GM23338 (cell line): ENCODE measurements at regions not wholly inside any gene's neighbourhood (a gene's known extent, or its start where the extent isn't known, plus 50 kb on each side); places are given as distances from the start of the nearest gene placed in this dataset.

Experiments used
- ATAC-seq: fragments of 200-7000 bp; cut with Tn5 transposase; 3 replicates; pipeline ENCODE4 v1.9.1; 2020
- DNase-seq: peaks from one replicate; pipeline ENCODE4 v3.0.0-alpha.2; 2015; ENCODE audit warnings: low spot score
- H2AFZ ChIP-seq: fragments of 200-600 bp; sonication (generic); 2 replicates; pipeline ENCODE4 v1.8.0; 2016; ENCODE audit warnings: antibody characterized with exemption, mild to moderate bottlenecking, moderate library complexity
- H3F3A ChIP-seq: fragments of 200-600 bp; sonication (generic); replicated peaks from 2 replicates; pipeline ENCODE4 v1.8.0; 2017; ENCODE audit warnings: antibody characterized with exemption, mixed run types, low read depth
- H3K27ac ChIP-seq: fragments of 200-600 bp; sonication (generic); 2 replicates; pipeline ENCODE4 v1.6.1; 2016; ENCODE audit warnings: low read depth
- H3K27me3 ChIP-seq: fragments of 200-600 bp; sonication (generic); 2 replicates; pipeline ENCODE4 v1.8.0; 2016; ENCODE audit warnings: mild to moderate bottlenecking, mixed run types, moderate library complexity; ENCODE audit not compliant: insufficient read depth
- H3K36me3 ChIP-seq: fragments of 200-600 bp; sonication (generic); 2 replicates; pipeline ENCODE4 v1.8.0; 2016; ENCODE audit warnings: mild to moderate bottlenecking; ENCODE audit not compliant: insufficient read depth
- H3K4me1 ChIP-seq: fragments of 200-600 bp; sonication (generic); 2 replicates; pipeline ENCODE4 v1.8.0; 2016; ENCODE audit warnings: mild to moderate bottlenecking, moderate library complexity; ENCODE audit not compliant: insufficient read depth
- H3K4me2 ChIP-seq: fragments of 200-600 bp; sonication (generic); 2 replicates; pipeline ENCODE4 v1.7.1; 2017; ENCODE audit warnings: mixed run types
- H3K4me3 ChIP-seq: fragments of 200-600 bp; sonication (generic); 2 replicates; pipeline ENCODE4 v1.6.1; 2016; ENCODE audit warnings: mixed run types
- H3K79me2 ChIP-seq: fragments of 200-600 bp; sonication (generic); replicated peaks from 2 replicates; pipeline ENCODE4 v1.8.0; 2017; ENCODE audit warnings: mild to moderate bottlenecking; ENCODE audit not compliant: insufficient read depth
- H3K9me2 ChIP-seq: fragments of 200-600 bp; sonication (generic); 2 replicates; pipeline ENCODE4 v1.8.0; 2017; ENCODE audit not compliant: insufficient read depth
- H4K20me1 ChIP-seq: fragments of 200-600 bp; sonication (generic); replicated peaks from 2 replicates; pipeline ENCODE4 v1.8.0; 2017; ENCODE audit warnings: mild to moderate bottlenecking; ENCODE audit not compliant: insufficient read depth
- H3K27ac Mint-ChIP-seq: 2 replicates; pipeline ENCODE4 v1.8.0; 2020; ENCODE audit warnings: inconsistent platforms, mild to moderate bottlenecking, moderate library complexity, mixed read lengths
- H3K27me3 Mint-ChIP-seq: 3 replicates; pipeline ENCODE4 v1.8.0; 2022; ENCODE audit warnings: low read depth, mild to moderate bottlenecking, moderate library complexity, mixed read lengths, inconsistent platforms; ENCODE audit not compliant: insufficient read depth, poor library complexity
- H3K36me3 Mint-ChIP-seq: 3 replicates; pipeline ENCODE4 v1.8.0; 2021; ENCODE audit warnings: low read depth, mild to moderate bottlenecking, inconsistent platforms, moderate library complexity, mixed read lengths
- H3K4me1 Mint-ChIP-seq: 3 replicates; pipeline ENCODE4 v1.8.0; 2020; ENCODE audit warnings: mild to moderate bottlenecking, inconsistent platforms, mixed read lengths
- H3K4me3 Mint-ChIP-seq: 3 replicates; pipeline ENCODE4 v1.8.0; 2021; ENCODE audit warnings: moderate library complexity, mild to moderate bottlenecking, inconsistent platforms, mixed read lengths
- H3K9me3 Mint-ChIP-seq: 3 replicates; pipeline ENCODE4 v1.8.0; 2020; ENCODE audit warnings: moderate library complexity, mild to moderate bottlenecking, inconsistent platforms, mixed read lengths
- CREB1 ChIP-seq: fragments of 250-450 bp; sonication (Bioruptor Pico); IDR thresholded peaks from 2 replicates; pipeline ENCODE4 v1.5.0; 2020; ENCODE audit warnings: low read depth, mild to moderate bottlenecking, moderate library complexity
- EZH2 ChIP-seq: fragments of 200-600 bp; sonication (generic); IDR thresholded peaks from one replicate; pipeline ENCODE4 v1.8.0; 2017; ENCODE audit warnings: antibody characterized with exemption, mild to moderate bottlenecking, low read depth; ENCODE audit not compliant: unreplicated experiment
- EZH2phosphoT487 ChIP-seq: fragments of 200-600 bp; sonication (generic); IDR thresholded peaks from one replicate; pipeline ENCODE4 v1.8.1; 2018; ENCODE audit warnings: antibody characterized with exemption; ENCODE audit not compliant: unreplicated experiment
- JUNB ChIP-seq: IDR thresholded peaks from one replicate; pipeline ENCODE4 v1.6.1; 2016; ENCODE audit warnings: antibody characterized with exemption; ENCODE audit not compliant: unreplicated experiment
- NANOG ChIP-seq: IDR thresholded peaks from 2 replicates; pipeline ENCODE4 v1.6.1; 2016; ENCODE audit warnings: antibody characterized with exemption, borderline replicate concordance
- POLR2AphosphoS5 ChIP-seq: IDR thresholded peaks from 2 replicates; pipeline ENCODE4 v1.6.1; 2016; ENCODE audit warnings: antibody characterized with exemption, low read depth
- STAT1 ChIP-seq: IDR thresholded peaks from one replicate; pipeline ENCODE4 v1.6.1; 2016; ENCODE audit warnings: antibody characterized with exemption; ENCODE audit not compliant: unreplicated experiment
- ZNF114 ChIP-seq: fragments of 250-450 bp; sonication (Bioruptor Pico); IDR thresholded peaks from 2 replicates; pipeline ENCODE4 v1.5.0; 2020; ENCODE audit warnings: mild to moderate bottlenecking, moderate library complexity
- ZNF331 ChIP-seq: fragments of 250-450 bp; sonication (Bioruptor Pico); IDR thresholded peaks from 2 replicates; pipeline ENCODE4 v1.5.0; 2020; ENCODE audit warnings: low read depth, mild to moderate bottlenecking, moderate library complexity
- TF ChIP-seq, protein P1 (sequence below): IDR thresholded peaks from one replicate; pipeline ENCODE4 v1.6.1; 2018; ENCODE audit warnings: antibody characterized with exemption; ENCODE audit not compliant: unreplicated experiment
- TF ChIP-seq, protein P2 (sequence below): IDR thresholded peaks from 2 replicates; pipeline ENCODE4 v1.6.1; 2016; ENCODE audit warnings: antibody characterized with exemption
- TF ChIP-seq, protein P3 (sequence below), 2 experiments: fragments of 200-600 bp in 1 of 2; sonication (generic) in 1 of 2; conservative IDR thresholded peaks; 2 replicates each; pipeline versions ENCODE4 v1.5.1 to v1.6.1; 2016 to 2017; ENCODE audit warnings: antibody characterized with exemption in 2 of 2, low read depth in 2 of 2, mild to moderate bottlenecking in 2 of 2, moderate library complexity in 1 of 2

DNA sequence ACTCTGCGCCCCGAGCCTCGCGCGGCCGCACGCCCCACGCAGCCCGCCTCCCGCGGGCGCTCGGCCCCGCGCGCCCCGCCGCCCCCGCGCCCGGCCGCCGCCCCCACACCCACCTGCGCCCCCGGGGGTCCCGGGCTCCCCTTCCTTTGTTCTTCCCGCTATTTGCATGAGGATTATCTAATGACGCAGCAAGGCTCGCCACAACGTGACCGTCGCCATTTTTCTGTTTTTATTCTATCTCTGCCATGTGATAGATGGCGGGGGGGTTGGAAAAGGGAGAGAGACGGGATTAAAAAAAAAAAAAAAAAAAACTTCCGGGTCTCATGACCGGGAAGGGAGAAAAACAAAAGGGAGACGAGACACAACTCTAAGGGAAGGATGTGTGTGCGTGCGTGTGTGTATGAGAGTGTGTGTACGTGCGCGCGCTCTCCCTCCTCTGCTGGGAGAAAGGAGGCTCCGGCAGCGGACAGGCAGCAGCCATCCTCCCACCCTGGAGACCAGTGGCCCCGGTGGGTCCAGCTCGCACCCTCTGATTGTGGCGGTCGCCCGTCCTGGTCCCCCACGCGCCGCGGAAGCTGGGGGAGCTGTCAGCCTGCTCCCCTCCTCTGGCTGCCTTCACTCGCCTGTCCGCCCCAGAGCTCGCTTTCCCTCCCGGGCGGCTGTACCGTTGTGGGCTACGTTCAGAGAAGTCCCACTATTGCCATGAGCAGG lies 80.4 kb upstream of the AK4 start:
- Histone ChIP-seq H2AFZ (0 out of 2 replicates have a peak overlapping the region, but pooled peaks have one; percentile 52), H3K36me3 (no peaks in the 10 kb centered on the region), H3K27ac (peak overlapping the region; percentile 72; the same call in 1 of the 2 replicates), H3K9me2 (no peaks in the 10 kb centered on the region), H3K4me3 (peak overlapping the region; percentile 84), H3K79me2 (peaks cover 33% of the 10 kb centered on the region), H3K27me3 (no peaks in the 10 kb centered on the region), H3K4me1 (peaks cover 27% of the 10 kb centered on the region), H4K20me1 (peaks cover 13% of the 10 kb centered on the region; the same call in 1 of the 2 replicates), H3F3A (peaks cover 4% of the 10 kb centered on the region; the same call in 1 of the 2 replicates), H3K4me2 (peak overlapping the region; percentile 81)
- peak; percentile 63; the same call in 1 of the 2 replicates for TF ChIP-seq CREB1 (CRISPR knock-in tag)
- TF ChIP-seq ZNF331 (CRISPR knock-in tag) = no peak
- Mint-ChIP-seq H3K36me3 (peaks cover 7% of the 10 kb centered on the region), H3K27ac (peak overlapping the region; percentile 95), H3K4me3 (peak overlapping the region; percentile 90), H3K4me1 (peaks cover 48% of the 10 kb centered on the region), H3K27me3 (peaks cover 5% of the 10 kb centered on the region), H3K9me3 (no peaks in the 10 kb centered on the region)
- DNase-seq (peak; percentile 97), ATAC-seq (peak; percentile 22)

DNA sequence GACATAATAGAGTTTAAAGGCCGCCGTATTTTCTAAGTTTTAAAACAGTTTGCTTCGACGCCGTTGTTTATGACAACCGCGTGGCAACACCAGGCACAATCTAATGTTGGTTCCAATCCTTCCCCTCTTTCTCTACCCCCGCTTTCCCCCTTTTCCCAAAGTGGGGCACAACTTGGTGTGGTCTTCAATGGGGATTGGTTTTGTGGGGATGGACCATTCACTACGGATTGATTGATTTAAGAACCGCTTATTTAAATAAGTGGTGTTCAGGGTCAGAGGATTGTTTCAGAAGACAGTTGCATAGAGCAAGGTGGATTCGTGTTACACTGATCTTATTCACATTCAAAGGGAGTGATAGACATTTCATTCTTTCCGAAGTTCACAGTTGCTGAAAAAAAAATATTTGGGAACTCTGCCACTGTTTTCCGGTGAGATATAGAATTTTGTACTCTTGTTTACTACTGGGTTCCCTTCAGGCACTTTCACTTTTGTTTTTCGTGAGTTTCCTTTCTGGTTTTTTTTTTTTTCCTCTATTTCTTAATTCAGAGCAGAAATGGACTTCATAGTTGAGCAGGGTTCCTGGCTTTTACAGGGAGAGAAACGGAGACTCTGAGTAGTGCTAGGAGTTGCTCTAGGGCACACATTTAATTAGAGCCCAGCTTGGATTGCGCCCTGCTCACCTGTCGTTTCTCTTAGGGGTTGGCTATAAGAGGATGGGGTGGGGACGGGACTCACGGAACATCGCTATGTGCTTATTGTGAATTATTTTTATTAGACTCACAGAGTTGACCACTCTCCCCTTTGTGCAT lies 79.6 kb upstream of the AK4 start:
- DNase-seq (peak; percentile 33), ATAC-seq (peak; percentile 6; the same call in 2 of the 3 replicates)
- Histone ChIP-seq H3K27me3 (no peaks in the 10 kb centered on the region), H3F3A (peaks cover 4% of the 10 kb centered on the region; the same call in 1 of the 2 replicates), H3K27ac (peak overlapping the region; percentile 72; the same call in 1 of the 2 replicates), H3K4me2 (peak overlapping the region; percentile 81), H4K20me1 (0 out of 2 replicates have a peak, but pooled peaks cover 11% of the 10 kb centered on the region), H3K9me2 (no peaks in the 10 kb centered on the region), H3K36me3 (no peaks in the 10 kb centered on the region), H3K79me2 (peaks cover 25% of the 10 kb centered on the region), H3K4me1 (peaks cover 27% of the 10 kb centered on the region), H3K4me3 (peak overlapping the region; percentile 70), H2AFZ (peak overlapping the region; percentile 52)
- Mint-ChIP-seq H3K27ac (peak overlapping the region; percentile 95), H3K27me3 (peaks cover 5% of the 10 kb centered on the region), H3K9me3 (no peaks in the 10 kb centered on the region), H3K36me3 (peaks cover 7% of the 10 kb centered on the region; the same call in 2 of the 3 replicates), H3K4me3 (peak overlapping the region; percentile 90), H3K4me1 (peaks cover 45% of the 10 kb centered on the region)
- TF ChIP-seq ZNF331 (CRISPR knock-in tag) (no peak), ZNF114 (no peak), STAT1 (no peak), EZH2 (no peak), EZH2phosphoT487 (no peak), NANOG (no peak), CREB1 (CRISPR knock-in tag) (no peak), JUNB (no peak), POLR2AphosphoS5 (no peak)
- TF ChIP-seq, protein P1, sequence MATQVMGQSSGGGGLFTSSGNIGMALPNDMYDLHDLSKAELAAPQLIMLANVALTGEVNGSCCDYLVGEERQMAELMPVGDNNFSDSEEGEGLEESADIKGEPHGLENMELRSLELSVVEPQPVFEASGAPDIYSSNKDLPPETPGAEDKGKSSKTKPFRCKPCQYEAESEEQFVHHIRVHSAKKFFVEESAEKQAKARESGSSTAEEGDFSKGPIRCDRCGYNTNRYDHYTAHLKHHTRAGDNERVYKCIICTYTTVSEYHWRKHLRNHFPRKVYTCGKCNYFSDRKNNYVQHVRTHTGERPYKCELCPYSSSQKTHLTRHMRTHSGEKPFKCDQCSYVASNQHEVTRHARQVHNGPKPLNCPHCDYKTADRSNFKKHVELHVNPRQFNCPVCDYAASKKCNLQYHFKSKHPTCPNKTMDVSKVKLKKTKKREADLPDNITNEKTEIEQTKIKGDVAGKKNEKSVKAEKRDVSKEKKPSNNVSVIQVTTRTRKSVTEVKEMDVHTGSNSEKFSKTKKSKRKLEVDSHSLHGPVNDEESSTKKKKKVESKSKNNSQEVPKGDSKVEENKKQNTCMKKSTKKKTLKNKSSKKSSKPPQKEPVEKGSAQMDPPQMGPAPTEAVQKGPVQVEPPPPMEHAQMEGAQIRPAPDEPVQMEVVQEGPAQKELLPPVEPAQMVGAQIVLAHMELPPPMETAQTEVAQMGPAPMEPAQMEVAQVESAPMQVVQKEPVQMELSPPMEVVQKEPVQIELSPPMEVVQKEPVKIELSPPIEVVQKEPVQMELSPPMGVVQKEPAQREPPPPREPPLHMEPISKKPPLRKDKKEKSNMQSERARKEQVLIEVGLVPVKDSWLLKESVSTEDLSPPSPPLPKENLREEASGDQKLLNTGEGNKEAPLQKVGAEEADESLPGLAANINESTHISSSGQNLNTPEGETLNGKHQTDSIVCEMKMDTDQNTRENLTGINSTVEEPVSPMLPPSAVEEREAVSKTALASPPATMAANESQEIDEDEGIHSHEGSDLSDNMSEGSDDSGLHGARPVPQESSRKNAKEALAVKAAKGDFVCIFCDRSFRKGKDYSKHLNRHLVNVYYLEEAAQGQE = no peak
- TF ChIP-seq, protein P2, sequence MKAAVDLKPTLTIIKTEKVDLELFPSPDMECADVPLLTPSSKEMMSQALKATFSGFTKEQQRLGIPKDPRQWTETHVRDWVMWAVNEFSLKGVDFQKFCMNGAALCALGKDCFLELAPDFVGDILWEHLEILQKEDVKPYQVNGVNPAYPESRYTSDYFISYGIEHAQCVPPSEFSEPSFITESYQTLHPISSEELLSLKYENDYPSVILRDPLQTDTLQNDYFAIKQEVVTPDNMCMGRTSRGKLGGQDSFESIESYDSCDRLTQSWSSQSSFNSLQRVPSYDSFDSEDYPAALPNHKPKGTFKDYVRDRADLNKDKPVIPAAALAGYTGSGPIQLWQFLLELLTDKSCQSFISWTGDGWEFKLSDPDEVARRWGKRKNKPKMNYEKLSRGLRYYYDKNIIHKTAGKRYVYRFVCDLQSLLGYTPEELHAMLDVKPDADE = no peak
- TF ChIP-seq, protein P3, sequence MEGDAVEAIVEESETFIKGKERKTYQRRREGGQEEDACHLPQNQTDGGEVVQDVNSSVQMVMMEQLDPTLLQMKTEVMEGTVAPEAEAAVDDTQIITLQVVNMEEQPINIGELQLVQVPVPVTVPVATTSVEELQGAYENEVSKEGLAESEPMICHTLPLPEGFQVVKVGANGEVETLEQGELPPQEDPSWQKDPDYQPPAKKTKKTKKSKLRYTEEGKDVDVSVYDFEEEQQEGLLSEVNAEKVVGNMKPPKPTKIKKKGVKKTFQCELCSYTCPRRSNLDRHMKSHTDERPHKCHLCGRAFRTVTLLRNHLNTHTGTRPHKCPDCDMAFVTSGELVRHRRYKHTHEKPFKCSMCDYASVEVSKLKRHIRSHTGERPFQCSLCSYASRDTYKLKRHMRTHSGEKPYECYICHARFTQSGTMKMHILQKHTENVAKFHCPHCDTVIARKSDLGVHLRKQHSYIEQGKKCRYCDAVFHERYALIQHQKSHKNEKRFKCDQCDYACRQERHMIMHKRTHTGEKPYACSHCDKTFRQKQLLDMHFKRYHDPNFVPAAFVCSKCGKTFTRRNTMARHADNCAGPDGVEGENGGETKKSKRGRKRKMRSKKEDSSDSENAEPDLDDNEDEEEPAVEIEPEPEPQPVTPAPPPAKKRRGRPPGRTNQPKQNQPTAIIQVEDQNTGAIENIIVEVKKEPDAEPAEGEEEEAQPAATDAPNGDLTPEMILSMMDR (conservative IDR thresholded peaks at IDR 0.05; ENCODE audit: low read depth in 2 of 2) = no peak
